ENCODE measurements at regions not wholly inside any gene's neighbourhood (a gene's known extent, or its start where the extent isn't known, plus 50 kb on each side); places are given as distances from the start of the nearest gene placed in this dataset.

- no peak overlapping the region for H3K4me2 ChIP-seq (ENCODE audit: low read depth, low read length, poor library complexity, severe bottlenecking)
- no peaks in the 10 kb centered on the region for H3K36me3 ChIP-seq (ENCODE audit: low read length)
- H3K9me2 ChIP-seq (replicated peaks; ENCODE audit: insufficient read depth, low read length): no peaks in the 10 kb centered on the region
- H3K9ac ChIP-seq (ENCODE audit: low read length): no peak overlapping the region
- H3K9me3 ChIP-seq (ENCODE audit: insufficient read depth, low read length): no peaks in the 10 kb centered on the region
- no peak overlapping the region for H3K27ac ChIP-seq (ENCODE audit: low read depth, low read length)
- TF ChIP-seq EZH2phosphoT487 (conservative IDR thresholded peaks at IDR 0.05; ENCODE audit: low read length): no peak
- TF ChIP-seq, protein P1, sequence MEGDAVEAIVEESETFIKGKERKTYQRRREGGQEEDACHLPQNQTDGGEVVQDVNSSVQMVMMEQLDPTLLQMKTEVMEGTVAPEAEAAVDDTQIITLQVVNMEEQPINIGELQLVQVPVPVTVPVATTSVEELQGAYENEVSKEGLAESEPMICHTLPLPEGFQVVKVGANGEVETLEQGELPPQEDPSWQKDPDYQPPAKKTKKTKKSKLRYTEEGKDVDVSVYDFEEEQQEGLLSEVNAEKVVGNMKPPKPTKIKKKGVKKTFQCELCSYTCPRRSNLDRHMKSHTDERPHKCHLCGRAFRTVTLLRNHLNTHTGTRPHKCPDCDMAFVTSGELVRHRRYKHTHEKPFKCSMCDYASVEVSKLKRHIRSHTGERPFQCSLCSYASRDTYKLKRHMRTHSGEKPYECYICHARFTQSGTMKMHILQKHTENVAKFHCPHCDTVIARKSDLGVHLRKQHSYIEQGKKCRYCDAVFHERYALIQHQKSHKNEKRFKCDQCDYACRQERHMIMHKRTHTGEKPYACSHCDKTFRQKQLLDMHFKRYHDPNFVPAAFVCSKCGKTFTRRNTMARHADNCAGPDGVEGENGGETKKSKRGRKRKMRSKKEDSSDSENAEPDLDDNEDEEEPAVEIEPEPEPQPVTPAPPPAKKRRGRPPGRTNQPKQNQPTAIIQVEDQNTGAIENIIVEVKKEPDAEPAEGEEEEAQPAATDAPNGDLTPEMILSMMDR (IDR thresholded peaks at IDR 0.05; ENCODE audit: insufficient read depth, low read length, poor library complexity, severe bottlenecking): no peak
- H3F3A ChIP-seq (ENCODE audit: insufficient read depth): no peaks in the 10 kb centered on the region
- no peak overlapping the region for H3K4me3 ChIP-seq (ENCODE audit: insufficient read depth, low read length, poor library complexity, severe bottlenecking)
- H4K20me1 ChIP-seq (ENCODE audit: low read depth, low read length): no peaks in the 10 kb centered on the region
- H3K27me3 ChIP-seq (ENCODE audit: low read length): no peaks in the 10 kb centered on the region
- H2AFZ ChIP-seq (ENCODE audit: low read depth, low read length, severe bottlenecking): no peak overlapping the region
- H3K79me2 ChIP-seq (ENCODE audit: insufficient read depth, low read length): no peaks in the 10 kb centered on the region
Measured at GRCh38 chr6:88458662-88459061, 292.5 kb upstream of the CNR1 start.

GRCh38 chr6:88456221-88456859 is 290.2 kb upstream of the CNR1 start:
- TF ChIP-seq EZH2phosphoT487 (conservative IDR thresholded peaks at IDR 0.05; ENCODE audit: low read length): no peak
- TF ChIP-seq, protein P1 (IDR thresholded peaks at IDR 0.05; ENCODE audit: insufficient read depth, low read length, poor library complexity, severe bottlenecking): no peak

GRCh38 chr6:88455317-88455716 is 289.2 kb upstream of the CNR1 start:
- no peak overlapping the region for H3K4me2 ChIP-seq (ENCODE audit: low read depth, low read length, poor library complexity, severe bottlenecking)
- no peak overlapping the region for H3K9ac ChIP-seq (ENCODE audit: low read length)
- H3K27ac ChIP-seq (ENCODE audit: low read depth, low read length): no peak overlapping the region
- H3K27me3 ChIP-seq (ENCODE audit: low read length): no peaks in the 10 kb centered on the region
- no peak overlapping the region for H2AFZ ChIP-seq (ENCODE audit: low read depth, low read length, severe bottlenecking)
- H3K36me3 ChIP-seq (ENCODE audit: low read length): no peaks in the 10 kb centered on the region
- no peaks in the 10 kb centered on the region for H3F3A ChIP-seq (ENCODE audit: insufficient read depth)
- H3K4me3 ChIP-seq (ENCODE audit: insufficient read depth, low read length, poor library complexity, severe bottlenecking): no peak overlapping the region
- no peaks in the 10 kb centered on the region for H4K20me1 ChIP-seq (ENCODE audit: low read depth, low read length)
- TF ChIP-seq EZH2phosphoT487 (conservative IDR thresholded peaks at IDR 0.05; ENCODE audit: low read length): no peak
- TF ChIP-seq, protein P1 (IDR thresholded peaks at IDR 0.05; ENCODE audit: insufficient read depth, low read length, poor library complexity, severe bottlenecking): no peak
- H3K9me2 ChIP-seq (replicated peaks; ENCODE audit: insufficient read depth, low read length): no peaks in the 10 kb centered on the region
- H3K79me2 ChIP-seq (ENCODE audit: insufficient read depth, low read length): no peaks in the 10 kb centered on the region
- no peaks in the 10 kb centered on the region for H3K9me3 ChIP-seq (ENCODE audit: insufficient read depth, low read length)

More at GRCh38 chr6:88456221-88456859, 290.2 kb upstream of the CNR1 start:
- no peaks in the 10 kb centered on the region for H3K27me3 ChIP-seq (ENCODE audit: low read length)
- no peaks in the 10 kb centered on the region for H3F3A ChIP-seq (ENCODE audit: insufficient read depth)
- no peak overlapping the region for H3K4me2 ChIP-seq (ENCODE audit: low read depth, low read length, poor library complexity, severe bottlenecking)
- no peaks in the 10 kb centered on the region for H3K9me3 ChIP-seq (ENCODE audit: insufficient read depth, low read length)
- no peak overlapping the region for H3K9ac ChIP-seq (ENCODE audit: low read length)
- no peaks in the 10 kb centered on the region for H3K79me2 ChIP-seq (ENCODE audit: insufficient read depth, low read length)
- no peaks in the 10 kb centered on the region for H3K36me3 ChIP-seq (ENCODE audit: low read length)
- H3K4me3 ChIP-seq (ENCODE audit: insufficient read depth, low read length, poor library complexity, severe bottlenecking): no peak overlapping the region
- H3K27ac ChIP-seq (ENCODE audit: low read depth, low read length): no peak overlapping the region
- no peaks in the 10 kb centered on the region for H3K9me2 ChIP-seq (replicated peaks; ENCODE audit: insufficient read depth, low read length)
- no peak overlapping the region for H2AFZ ChIP-seq (ENCODE audit: low read depth, low read length, severe bottlenecking)
- no peaks in the 10 kb centered on the region for H4K20me1 ChIP-seq (ENCODE audit: low read depth, low read length)
